ENCODE measurements at regions not wholly inside any gene's neighbourhood (a gene's known extent, or its start where the extent isn't known, plus 50 kb on each side); places are given as distances from the start of the nearest gene placed in this dataset.

DNA sequence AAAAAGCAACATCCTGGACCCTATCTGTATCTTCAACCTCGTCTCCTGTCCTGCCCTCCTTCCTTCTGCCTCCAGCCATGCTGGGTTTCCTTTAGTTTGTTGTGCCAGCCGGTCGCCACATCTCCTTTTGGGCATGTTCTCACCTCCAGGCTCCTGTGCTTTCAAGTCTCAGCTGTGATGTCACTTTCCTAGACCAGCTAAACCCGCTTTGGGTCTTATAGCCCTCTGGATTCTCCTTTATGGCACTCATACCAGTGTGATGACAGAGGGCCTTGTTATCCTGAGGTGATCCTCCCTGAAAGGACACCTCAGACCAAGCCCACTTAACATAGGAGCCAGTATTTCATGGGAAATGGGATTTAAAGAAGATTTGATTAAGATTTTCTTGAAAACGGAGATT, 108.6 kb downstream of the EMX2 start:
- no peak overlapping the region for H3K4me3 Mint-ChIP-seq
- H3K4me1 Mint-ChIP-seq, result no peaks in the 10 kb centered on the region
- DNase-seq (no peak), ATAC-seq (no peak)
- H3K36me3 Mint-ChIP-seq (ENCODE audit: low read depth), result no peaks in the 10 kb centered on the region
- H3K27me3 Mint-ChIP-seq, result no peaks in the 10 kb centered on the region
- H3K27ac Mint-ChIP-seq, result no peak overlapping the region
- H3K9me3 ChIP-seq (ENCODE audit: control insufficient read depth, low read length, poor library complexity, severe bottlenecking), result no peaks in the 10 kb centered on the region

DNA sequence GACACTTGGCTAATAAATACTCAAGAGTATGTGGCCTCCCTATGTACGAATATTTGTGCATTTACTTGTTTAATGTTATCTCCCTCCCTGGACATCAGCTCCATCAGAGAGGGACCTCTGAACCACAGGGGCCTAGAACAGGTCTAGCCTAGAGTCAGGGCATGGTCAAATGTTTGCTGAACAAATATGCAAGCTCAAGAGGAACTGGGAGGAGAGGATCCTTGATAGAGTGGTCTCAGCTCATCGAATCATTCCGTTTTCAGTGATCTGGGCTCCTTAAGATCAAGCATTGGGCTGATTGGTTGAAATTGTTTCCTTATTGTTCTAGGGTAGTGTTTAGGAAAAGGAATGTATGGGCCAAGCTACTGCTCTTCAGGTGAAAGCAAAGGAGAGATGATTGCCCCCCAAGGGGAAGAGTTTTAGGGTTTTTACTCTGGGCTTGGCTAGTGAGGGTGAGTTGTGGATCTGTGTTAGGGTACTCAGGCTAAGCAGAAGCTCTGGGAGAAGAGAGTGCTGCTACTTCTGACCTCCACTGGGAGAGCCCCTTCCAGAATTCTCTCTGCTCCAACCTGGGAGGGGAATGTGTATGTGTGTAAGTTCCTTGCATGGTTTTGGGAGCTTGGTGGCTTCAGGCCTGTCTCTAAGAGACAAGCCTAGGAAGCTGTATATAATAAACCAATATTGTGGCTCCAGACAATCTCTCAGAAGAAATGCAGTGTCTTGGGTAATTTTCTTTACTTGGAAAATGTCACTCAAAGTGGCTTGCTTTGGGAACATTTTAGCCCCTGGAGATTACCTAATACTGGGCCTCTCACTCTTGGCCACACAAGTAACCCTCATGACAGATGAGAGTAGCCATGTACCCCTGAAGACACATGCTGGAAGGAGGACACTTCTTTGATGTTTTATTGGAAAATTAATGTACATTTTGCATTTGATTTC, 110.0 kb downstream of the EMX2 start:
- Mint-ChIP-seq H3K27me3 (no peaks in the 10 kb centered on the region), H3K4me3 (no peak overlapping the region), H3K36me3 (ENCODE audit: low read depth) (no peaks in the 10 kb centered on the region), H3K4me1 (no peaks in the 10 kb centered on the region), H3K27ac (no peak overlapping the region)
- DNase-seq, result no peak
- ATAC-seq, result no peak
- no peaks in the 10 kb centered on the region for H3K9me3 ChIP-seq (ENCODE audit: control insufficient read depth, low read length, poor library complexity, severe bottlenecking)

DNA sequence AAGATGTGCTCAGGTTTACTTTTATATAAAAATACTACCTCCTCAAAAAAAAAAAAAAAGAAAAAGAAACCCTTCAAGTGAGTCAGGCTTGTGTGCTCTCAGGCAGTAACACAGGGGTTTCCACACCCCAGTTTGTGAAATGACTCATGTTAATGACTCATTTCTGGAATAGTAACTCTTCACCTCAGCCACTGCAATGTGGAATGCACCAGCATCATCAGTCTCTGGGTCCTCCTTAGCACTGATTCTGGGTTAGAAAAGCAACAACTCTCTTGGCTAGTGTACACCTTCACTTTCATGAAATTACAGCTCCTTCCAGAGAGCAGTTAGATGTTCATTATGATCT, 110.6 kb downstream of the EMX2 start:
- no peaks in the 10 kb centered on the region for H3K4me1 Mint-ChIP-seq
- no peak for DNase-seq
- H3K36me3 Mint-ChIP-seq (ENCODE audit: low read depth), result no peaks in the 10 kb centered on the region
- H3K9me3 ChIP-seq (ENCODE audit: control insufficient read depth, low read length, poor library complexity, severe bottlenecking), result no peaks in the 10 kb centered on the region
- H3K27ac Mint-ChIP-seq, result no peak overlapping the region
- H3K27me3 Mint-ChIP-seq, result no peaks in the 10 kb centered on the region
- no peak overlapping the region for H3K4me3 Mint-ChIP-seq
- no peak for ATAC-seq

DNA sequence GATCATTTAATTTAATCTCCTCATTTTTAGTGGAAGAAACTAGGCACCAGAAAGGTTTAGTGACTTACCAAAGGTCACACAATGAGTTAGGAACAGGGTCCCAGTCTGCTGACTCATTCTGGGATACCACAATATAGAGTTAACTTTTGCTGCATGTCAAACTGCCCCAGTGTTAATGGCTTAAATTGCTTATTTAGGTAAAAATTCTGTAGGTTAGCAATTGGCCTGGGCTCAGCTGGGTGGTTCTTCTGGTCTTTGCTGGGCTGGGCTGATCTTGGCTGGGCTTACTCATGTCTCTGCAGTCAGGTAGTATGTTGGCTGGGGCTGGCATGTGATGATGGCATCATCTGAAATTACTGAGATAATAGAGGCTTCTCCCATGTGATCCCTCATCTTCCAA, 111.6 kb downstream of the EMX2 start:
- Mint-ChIP-seq H3K36me3 (ENCODE audit: low read depth) (no peaks in the 10 kb centered on the region), H3K27ac (no peak overlapping the region), H3K4me3 (no peak overlapping the region), H3K4me1 (no peaks in the 10 kb centered on the region), H3K27me3 (no peaks in the 10 kb centered on the region)
- no peaks in the 10 kb centered on the region for H3K9me3 ChIP-seq (ENCODE audit: control insufficient read depth, low read length, poor library complexity, severe bottlenecking)
- ATAC-seq, result no peak
- DNase-seq, result no peak

DNA sequence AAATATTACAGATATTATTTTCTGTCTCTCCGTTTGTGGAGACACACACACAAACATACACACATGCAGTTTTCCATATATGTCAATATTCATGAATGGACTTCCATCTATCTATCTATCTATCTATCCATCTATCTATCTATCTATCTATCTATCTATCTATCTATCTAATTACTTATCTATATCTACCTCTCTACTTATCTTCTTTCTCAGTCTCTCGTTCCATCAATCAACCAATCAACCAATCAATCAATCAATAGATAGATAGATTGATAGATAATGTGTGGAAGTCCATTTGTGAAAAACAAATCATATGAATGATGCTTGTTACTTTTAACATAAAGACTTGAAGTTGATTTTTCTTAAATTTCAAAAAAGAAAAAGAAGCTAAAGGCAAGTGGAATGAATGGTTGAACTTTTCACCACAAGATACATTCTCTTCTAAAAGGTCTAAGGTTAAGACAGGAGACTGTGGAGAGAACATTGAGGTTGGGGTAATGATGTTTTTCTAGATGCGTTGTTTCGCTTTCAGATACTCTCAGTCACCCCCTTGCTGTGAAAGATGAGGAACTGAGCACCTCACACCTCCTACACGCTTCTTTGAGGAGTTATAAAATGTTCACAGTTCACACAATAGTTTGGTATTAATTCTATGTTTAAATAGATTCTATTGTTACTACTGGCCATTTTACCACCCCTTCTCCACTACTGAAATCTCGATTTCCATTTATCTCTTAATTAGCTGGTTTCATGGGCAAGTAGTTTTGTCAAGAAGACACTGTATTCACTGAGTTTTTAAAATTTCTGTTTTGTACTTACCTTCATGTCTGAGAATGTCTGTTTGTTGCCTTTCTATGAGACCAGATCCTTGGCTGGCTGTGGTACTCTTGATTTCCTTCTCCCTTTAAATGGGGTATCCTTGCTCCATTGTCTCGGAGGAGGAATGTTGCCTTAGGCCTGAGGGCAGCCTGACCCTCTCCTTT, 114.1 kb downstream of the EMX2 start:
- Mint-ChIP-seq H3K27me3 (peaks cover 4% of the 10 kb centered on the region), H3K36me3 (ENCODE audit: low read depth) (no peaks in the 10 kb centered on the region), H3K4me1 (no peaks in the 10 kb centered on the region), H3K4me3 (no peak overlapping the region), H3K27ac (no peak overlapping the region)
- DNase-seq (no peak), ATAC-seq (no peak)
- H3K9me3 ChIP-seq (ENCODE audit: control insufficient read depth, low read length, poor library complexity, severe bottlenecking), result no peaks in the 10 kb centered on the region

DNA sequence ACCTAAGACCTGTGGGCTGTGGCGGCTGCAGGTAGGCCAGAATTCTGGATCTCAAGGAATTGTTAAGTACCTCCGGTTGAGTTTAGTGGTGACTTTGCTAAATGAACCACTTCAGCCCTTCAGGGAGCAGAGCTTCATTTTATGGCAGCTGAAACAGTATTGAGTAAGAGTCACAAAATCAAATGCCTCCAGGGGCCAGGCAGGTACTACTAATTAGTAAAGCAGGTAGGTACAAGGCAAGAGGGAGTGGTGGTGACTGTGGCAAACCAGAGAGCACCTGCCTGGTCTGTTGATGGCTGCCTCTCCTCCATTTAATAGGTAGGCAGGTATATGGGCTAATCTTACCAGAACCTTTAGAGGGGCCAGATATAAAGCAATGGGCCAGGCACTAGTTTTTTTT, 118.8 kb downstream of the EMX2 start:
- no peaks in the 10 kb centered on the region for H3K4me1 Mint-ChIP-seq
- DNase-seq (no peak), ATAC-seq (no peak)
- no peak overlapping the region for H3K4me3 Mint-ChIP-seq
- H3K27me3 Mint-ChIP-seq, result peaks cover 10% of the 10 kb centered on the region
- no peaks in the 10 kb centered on the region for H3K36me3 Mint-ChIP-seq (ENCODE audit: low read depth)
- no peaks in the 10 kb centered on the region for H3K9me3 ChIP-seq (ENCODE audit: control insufficient read depth, low read length, poor library complexity, severe bottlenecking)
- H3K27ac Mint-ChIP-seq, result no peak overlapping the region

DNA sequence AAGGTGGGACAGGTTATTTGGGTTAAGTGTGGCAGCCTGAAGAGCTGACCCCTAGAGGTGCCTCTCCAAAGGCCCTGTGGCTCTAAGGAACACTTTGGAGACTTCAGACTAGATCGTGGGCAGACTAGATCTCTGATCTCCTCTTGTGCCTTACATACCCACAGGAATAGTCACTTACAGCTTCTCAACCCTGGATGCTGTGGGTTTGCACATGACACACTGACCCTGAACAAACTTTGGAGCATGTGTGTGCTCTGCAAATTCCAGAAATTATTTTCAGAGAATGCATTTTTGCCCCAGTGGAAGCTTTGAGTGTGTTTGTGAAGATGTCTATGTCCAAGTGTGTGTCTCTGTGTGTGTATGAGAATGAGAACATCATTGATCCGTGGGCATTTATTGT, 119.6 kb downstream of the EMX2 start:
- H3K27ac Mint-ChIP-seq, result no peak overlapping the region
- H3K4me3 Mint-ChIP-seq, result no peak overlapping the region
- H3K9me3 ChIP-seq (ENCODE audit: control insufficient read depth, low read length, poor library complexity, severe bottlenecking), result no peaks in the 10 kb centered on the region
- no peaks in the 10 kb centered on the region for H3K36me3 Mint-ChIP-seq (ENCODE audit: low read depth)
- peaks cover 10% of the 10 kb centered on the region for H3K27me3 Mint-ChIP-seq
- DNase-seq (no peak), ATAC-seq (no peak)
- no peaks in the 10 kb centered on the region for H3K4me1 Mint-ChIP-seq

DNA sequence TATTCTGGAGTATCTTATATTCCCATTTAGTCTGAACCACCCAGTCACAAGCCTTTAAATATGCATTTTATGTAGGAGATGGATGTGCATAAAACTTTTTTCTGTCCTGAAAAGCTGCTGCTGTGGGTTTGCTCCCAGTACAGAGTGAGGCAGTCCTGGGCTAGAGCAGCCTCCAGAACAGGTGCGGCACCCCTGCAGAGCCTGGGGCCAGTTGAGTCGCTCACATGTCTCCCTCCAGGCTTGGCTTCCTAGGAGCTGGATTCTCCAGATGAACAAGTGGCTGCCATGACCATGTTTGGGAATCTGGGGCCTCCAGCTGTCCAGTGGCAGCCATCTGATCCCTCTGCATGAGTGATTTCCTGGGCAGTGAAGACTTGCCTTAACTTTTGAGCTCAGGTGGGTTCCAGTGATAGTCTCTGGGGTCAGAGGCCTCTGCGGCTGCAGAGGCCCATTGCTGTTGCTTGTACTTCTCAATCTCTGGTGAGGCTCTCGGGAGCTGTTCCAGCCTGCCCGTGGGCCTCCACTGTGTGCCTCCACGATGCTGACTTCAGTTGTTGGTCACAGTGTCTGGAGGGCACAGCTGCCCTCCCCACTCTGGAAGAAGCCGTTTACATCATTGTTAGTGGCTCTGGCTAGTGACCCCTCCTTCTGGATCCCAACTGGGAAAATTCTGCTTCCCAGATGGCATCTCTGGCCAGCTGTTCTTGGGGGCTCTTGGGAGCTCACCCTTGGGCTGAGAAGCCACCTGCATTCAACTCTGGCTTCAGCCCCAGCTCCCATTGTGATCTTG, 120.4 kb downstream of the EMX2 start:
- ATAC-seq (no peak), DNase-seq (no peak)
- no peaks in the 10 kb centered on the region for H3K9me3 ChIP-seq (ENCODE audit: control insufficient read depth, low read length, poor library complexity, severe bottlenecking)
- H3K27ac Mint-ChIP-seq, result no peak overlapping the region
- H3K27me3 Mint-ChIP-seq, result peaks cover 14% of the 10 kb centered on the region
- H3K4me1 Mint-ChIP-seq, result no peaks in the 10 kb centered on the region
- no peaks in the 10 kb centered on the region for H3K36me3 Mint-ChIP-seq (ENCODE audit: low read depth)
- H3K4me3 Mint-ChIP-seq, result no peak overlapping the region

DNA sequence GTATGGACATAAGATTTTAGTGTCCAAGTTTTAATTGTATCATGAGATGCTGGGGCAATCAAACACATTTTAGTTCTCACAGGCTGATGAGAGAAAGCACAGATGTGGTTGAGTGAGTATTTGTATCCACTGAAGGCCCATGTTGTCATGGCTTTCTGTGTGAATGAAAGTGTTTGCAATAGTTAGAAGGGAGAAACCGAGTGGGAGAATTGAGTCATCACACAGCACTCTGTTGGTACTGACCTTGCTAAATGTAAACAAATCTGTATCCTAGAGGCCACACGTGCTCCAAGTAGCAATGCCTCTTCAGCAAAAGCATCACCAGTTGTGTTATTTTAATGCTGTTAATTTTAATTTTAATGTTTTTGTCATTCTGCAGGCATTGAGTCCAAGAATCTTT, 121.2 kb downstream of the EMX2 start:
- H3K27me3 Mint-ChIP-seq, result peaks cover 14% of the 10 kb centered on the region
- no peaks in the 10 kb centered on the region for H3K36me3 Mint-ChIP-seq (ENCODE audit: low read depth)
- no peaks in the 10 kb centered on the region for H3K4me1 Mint-ChIP-seq
- ATAC-seq (no peak), DNase-seq (no peak)
- no peak overlapping the region for H3K4me3 Mint-ChIP-seq
- H3K9me3 ChIP-seq (ENCODE audit: control insufficient read depth, low read length, poor library complexity, severe bottlenecking), result no peaks in the 10 kb centered on the region
- H3K27ac Mint-ChIP-seq, result no peak overlapping the region

DNA sequence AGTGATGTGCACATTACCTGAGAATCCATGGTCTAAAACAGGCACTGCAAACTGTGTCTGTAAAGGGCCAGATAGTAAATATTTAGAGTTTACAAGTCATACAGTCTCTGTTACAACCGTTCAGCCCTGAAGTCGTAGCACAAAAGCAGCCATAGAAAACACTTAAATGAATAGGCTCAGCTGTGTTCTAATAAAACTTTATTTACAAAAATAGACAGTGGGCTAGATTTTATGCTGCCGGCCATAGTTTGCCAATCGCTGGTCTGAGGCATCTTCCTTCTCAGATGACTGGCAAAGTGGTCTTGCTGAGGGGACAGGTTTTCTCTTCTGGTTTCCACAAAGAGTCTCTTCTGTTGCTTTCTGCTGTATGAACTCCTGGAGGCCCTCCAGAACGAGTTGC, 121.7 kb downstream of the EMX2 start:
- Mint-ChIP-seq H3K36me3 (ENCODE audit: low read depth) (no peaks in the 10 kb centered on the region), H3K4me1 (no peaks in the 10 kb centered on the region), H3K4me3 (no peak overlapping the region), H3K27ac (no peak overlapping the region), H3K27me3 (peaks cover 14% of the 10 kb centered on the region)
- DNase-seq, result no peak
- H3K9me3 ChIP-seq (ENCODE audit: control insufficient read depth, low read length, poor library complexity, severe bottlenecking), result no peaks in the 10 kb centered on the region
- no peak for ATAC-seq

DNA sequence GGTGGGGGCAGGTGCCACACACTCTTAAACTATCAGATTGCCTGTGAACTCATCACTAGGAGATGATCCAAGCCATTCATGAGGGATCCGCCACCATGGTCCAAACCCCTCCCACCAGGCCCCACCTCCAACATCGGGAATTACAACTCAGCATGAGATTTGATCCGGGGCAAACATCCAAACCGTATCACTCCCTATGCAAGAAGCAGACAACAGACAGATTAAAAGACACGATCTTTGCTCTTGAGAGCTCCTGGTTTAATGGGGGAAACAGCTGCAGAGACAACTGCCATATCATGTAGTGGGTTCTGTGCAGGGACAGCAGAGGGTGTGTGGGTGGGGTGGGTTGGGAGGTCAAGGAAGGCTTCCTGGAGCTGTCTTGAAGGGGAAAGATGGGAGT, 123.6 kb downstream of the EMX2 start:
- no peak overlapping the region for H3K27ac Mint-ChIP-seq
- peaks cover 19% of the 10 kb centered on the region for H3K27me3 Mint-ChIP-seq
- no peak for ATAC-seq
- H3K4me3 Mint-ChIP-seq, result no peak overlapping the region
- no peak for DNase-seq
- H3K4me1 Mint-ChIP-seq, result no peaks in the 10 kb centered on the region
- H3K36me3 Mint-ChIP-seq (ENCODE audit: low read depth), result no peaks in the 10 kb centered on the region
- H3K9me3 ChIP-seq (ENCODE audit: control insufficient read depth, low read length, poor library complexity, severe bottlenecking), result no peaks in the 10 kb centered on the region

DNA sequence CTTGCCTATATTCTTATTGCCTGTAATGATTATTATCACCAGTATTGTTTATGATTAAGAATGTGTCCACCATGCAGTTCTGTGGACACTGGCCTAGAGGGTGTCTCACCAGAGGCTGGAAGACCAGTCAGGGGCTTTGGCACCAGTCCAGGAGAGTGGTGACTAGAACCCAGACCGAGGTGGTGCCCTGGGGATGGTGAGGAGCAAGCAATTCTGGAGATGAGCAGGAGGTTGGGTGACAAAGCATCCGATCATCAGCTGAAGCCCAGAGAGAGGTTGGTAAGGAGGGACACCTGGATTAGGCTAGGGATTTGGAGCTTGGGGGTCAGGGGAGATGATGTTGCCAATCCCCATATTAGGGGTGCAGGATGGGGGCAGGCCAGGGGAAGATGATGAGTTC, 124.4 kb downstream of the EMX2 start:
- no peak overlapping the region for H3K27ac Mint-ChIP-seq

DNA sequence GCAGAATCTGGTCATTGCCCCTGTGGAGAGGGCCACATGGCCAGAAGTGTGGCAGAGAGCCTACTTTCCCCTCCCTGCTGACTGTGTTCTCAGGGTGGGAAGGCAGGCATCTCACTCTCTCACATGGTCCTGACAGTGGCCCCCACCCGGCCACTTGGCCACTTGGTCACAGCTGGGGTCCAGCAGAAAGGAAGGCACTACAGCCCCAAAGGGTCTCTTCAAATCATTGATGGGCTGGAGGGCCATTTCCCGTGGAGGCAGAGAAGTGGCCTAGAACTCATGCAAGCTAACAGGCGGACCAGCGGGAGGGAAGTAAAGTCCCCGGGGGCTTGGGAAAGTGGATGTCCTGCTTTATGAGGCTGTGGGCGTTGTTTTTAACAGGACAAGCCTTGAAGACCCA, 125.3 kb downstream of the EMX2 start:
- no peaks in the 10 kb centered on the region for H3K9me3 ChIP-seq (ENCODE audit: control insufficient read depth, low read length, poor library complexity, severe bottlenecking)
- DNase-seq (no peak), ATAC-seq (no peak)
- H3K27ac Mint-ChIP-seq, result no peak overlapping the region
- no peaks in the 10 kb centered on the region for H3K36me3 Mint-ChIP-seq (ENCODE audit: low read depth)
- no peak overlapping the region for H3K4me3 Mint-ChIP-seq
- H3K27me3 Mint-ChIP-seq, result peaks cover 19% of the 10 kb centered on the region
- no peaks in the 10 kb centered on the region for H3K4me1 Mint-ChIP-seq

More for the DNA sequence above, 124.4 kb downstream of the EMX2 start:
- no peaks in the 10 kb centered on the region for H3K4me1 Mint-ChIP-seq
- H3K9me3 ChIP-seq (ENCODE audit: control insufficient read depth, low read length, poor library complexity, severe bottlenecking), result no peaks in the 10 kb centered on the region
- DNase-seq, result no peak
- H3K36me3 Mint-ChIP-seq (ENCODE audit: low read depth), result no peaks in the 10 kb centered on the region
- ATAC-seq, result no peak
- no peak overlapping the region for H3K4me3 Mint-ChIP-seq
- H3K27me3 Mint-ChIP-seq, result peaks cover 19% of the 10 kb centered on the region

Measured in T-helper 17 cell (primary cell).